Suppressor macrophage treated with lipopolysaccharide for 1 hour (primary cell): ENCODE measurements at regions not wholly inside any gene's neighbourhood (a gene's known extent, or its start where the extent isn't known, plus 50 kb on each side); places are given as distances from the start of the nearest gene placed in this dataset.

ENCODE experiments used
- DNase-seq, 3 donors: peaks; one replicate each; pipeline ENCODE4 v3.0.0-alpha.2; 2020 to 2022

DNA sequence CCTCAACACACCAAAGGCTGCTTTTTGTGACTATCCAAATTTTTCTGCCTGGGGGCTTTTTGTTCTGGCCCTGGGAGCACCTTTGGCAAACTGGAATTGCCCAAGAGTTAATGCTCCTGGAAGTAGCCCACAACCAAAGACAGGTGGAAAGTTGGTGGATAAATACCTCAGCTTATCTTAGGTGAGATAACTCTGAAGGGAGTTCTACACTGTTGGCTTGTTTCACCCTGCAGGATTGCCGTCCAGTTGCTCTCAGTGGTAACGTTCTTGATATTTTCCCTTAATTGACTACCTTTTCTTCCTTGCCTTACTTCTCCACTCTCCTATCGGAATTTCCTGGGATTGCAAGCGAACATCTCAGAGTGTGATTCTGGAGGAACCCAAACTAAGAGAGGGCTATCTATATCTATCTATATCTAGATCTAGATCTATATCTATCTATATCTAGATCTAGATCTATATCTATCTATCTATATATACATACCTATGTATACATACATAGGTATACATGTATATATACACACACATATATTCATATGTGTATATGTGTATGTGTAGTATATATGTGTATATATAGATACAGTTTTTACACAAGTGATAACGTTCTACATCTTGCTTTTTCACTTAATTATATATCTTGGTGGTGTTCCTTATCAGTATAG lies 82.6 kb upstream of the DHX15 start:
- DNase-seq: no peak

- DNase-seq: no peak
Measured at GRCh38 chr4:24668956-24669355, 84.6 kb upstream of the DHX15 start.

DNA sequence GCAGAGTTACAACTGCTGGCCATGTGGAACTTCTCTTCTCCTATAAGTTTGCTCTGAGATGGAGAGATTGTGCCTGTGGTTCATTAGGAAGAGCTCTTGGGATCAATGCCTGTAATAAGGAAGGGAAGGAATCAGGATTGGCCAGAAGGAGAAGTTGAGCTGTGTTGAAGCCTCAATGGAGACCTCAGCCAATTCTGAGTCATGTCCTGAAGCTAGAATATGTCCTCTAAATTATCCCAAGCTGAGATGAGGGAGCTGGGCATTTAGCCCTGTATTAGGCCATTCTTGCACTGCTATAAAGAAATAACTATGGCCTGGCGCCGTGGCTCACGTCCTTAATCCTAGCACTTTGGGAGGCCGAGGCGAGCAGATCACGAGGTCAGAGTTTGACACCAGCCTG lies 85.4 kb upstream of the DHX15 start:
- no peak for DNase-seq

GRCh38 chr4:24671849-24672248 lies 87.5 kb upstream of the DHX15 start:
- DNase-seq: peak; percentile 42 to 60 (median 60)

- no peak for DNase-seq
Measured at GRCh38 chr4:24672880-24673279, 88.5 kb upstream of the DHX15 start.

DNA sequence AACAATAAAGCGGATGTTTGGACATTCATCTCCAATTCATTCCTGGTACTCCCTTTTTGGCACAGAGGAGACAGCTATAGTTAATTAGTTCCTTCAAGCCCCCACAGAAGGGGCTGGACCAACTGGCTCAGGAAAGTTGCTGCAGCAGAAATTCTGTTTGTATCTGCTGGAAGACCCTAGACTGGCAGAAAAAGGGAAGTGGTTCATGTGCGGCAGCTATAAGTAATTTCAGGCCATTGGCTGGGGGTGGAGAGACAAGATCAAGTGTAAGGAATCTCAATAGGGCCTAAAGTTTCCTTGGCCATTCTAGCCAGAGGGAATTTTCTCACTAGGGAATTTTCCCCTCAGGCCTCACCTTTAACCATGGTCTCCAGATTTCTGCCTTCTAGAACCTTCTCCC lies 89.9 kb upstream of the DHX15 start:
- peak in 1 of 3 donors; percentile 14 for DNase-seq

DNA sequence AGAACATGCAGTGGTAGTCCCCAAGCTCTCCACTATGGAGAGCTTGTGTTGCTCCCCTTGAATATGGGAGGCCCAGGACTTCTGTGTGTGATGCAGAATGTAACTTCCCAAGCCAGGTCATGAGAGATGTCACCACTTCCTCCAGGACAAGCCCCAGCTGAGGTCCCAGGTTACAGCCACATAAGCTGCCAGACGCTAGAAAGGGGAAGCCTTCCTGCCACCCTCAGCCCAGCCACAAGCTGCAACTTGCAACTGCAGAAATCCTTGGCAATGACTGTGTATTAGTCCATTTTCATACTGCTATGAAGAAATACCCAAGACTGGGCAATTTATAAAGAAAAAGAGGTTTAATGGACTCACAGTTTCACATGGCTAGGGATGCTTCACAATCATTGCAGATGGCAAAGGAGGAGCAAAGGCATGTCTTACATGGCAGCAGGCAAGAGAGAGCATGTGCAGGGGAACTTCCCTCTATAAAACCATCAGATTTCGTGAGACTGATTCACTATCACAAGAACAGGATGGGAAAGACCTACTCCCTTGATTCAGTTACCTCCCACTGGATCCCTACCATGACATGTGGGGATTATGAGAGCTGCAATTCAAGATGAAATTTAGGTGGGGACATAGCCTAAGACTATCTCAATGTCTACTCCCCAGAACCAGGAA lies 91.5 kb upstream of the DHX15 start:
- peak; percentile 51 to 57 (median 56) for DNase-seq

GRCh38 chr4:24677909-24678308 lies 93.6 kb upstream of the DHX15 start:
- DNase-seq: no peak

DNA sequence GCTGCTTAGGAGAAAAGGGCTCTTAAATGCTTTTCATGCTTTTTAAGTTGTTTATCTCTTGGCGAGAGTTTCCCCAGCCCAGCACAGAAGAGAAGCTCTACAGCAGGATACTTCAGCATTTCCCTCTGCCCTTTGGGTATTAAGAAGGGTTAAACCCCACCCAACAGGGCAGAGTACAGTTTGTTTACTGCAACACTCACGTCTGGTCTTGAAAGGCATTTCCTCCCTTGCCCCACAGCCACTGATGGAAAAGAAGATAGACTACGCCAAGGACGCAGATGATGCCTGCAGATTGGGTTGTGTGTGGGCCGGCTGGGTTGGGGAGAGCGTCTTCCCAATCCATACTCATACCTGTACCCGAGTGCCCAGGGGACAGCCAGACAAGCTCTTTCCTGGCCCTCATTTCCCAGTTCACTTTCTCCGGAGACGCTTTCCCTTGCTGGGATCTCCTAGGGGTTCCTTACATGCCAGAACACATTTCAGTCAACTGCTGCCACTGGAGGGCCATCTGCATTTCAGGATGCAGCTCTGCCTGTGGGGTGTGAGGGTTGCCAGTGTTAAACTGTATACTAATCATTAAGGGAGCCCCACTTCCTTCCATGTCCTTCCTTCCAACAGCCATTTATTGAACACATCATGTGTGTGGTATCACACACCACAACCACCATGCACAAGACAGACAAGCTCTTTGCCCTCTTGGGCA lies 96.5 kb upstream of the DHX15 start:
- no peak for DNase-seq

GRCh38 chr4:24683116-24683515 lies 98.8 kb upstream of the DHX15 start:
- peak; percentile 8 to 36 (median 16) for DNase-seq

DNA sequence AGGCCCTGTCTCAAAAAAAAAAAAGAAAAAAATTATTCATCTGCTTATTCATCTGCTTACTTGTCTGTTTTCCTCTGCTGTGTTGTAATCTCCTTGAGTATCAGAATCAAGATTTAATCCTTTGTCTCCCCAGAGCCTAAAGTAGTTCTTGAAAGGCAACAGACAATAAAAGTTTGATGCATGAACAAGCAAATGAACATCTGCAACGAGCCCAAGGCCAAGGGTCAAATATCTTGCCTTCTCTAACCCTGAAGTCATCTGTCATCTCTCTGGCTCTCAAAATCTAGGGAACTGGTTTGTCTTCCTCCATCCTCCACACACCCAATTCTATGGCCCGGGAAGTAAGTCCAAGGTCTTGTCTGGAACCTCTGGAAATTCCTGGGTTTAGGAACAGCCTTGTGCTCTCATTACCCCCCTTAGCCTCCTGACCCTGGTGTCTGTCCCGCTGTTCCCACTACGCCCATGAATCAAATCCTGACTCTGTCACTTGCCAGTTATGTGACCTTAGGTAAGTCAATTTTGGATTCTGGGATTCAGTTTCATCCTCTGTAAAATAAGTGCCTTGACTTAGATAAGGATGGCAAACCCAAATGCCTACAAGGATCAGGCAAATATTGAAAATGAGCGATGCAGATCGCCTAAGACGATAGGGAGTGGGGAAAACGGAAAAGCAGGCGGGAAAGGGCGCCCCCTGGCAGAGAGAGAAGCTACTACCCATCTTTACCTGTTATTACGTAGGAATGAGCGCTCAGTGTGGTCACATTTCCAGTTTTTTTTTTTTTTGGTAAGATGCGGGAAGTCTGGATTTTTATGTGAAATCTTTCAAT lies 102.7 kb upstream of the DHX15 start:
- peak; percentile 32 to 41 (median 39) for DNase-seq

DNA sequence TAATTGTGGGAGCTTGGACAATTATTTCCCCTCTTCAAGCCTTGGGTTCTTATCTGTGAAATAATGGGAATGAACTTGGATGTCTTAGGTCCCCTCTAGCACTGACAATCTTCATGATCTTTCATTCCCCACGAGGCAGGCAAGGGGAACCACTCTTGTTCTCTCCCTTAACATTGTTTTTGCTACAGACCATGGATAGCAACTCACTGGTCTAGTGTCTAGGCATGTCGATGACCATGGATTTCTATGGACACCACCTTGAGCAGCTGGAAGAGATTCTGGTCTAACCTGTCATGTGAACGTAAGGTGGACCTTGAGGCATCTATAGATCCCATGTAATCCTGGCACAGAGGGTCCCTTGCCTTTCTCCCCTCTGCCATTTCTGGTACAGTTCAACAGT lies 104.1 kb upstream of the DHX15 start:
- no peak for DNase-seq

GRCh38 chr4:24689212-24689611 lies 104.9 kb upstream of the DHX15 start:
- DNase-seq: no peak

- DNase-seq: no peak
Measured at GRCh38 chr4:24690436-24690835, 104.9 kb upstream of the SOD3 start.

DNA sequence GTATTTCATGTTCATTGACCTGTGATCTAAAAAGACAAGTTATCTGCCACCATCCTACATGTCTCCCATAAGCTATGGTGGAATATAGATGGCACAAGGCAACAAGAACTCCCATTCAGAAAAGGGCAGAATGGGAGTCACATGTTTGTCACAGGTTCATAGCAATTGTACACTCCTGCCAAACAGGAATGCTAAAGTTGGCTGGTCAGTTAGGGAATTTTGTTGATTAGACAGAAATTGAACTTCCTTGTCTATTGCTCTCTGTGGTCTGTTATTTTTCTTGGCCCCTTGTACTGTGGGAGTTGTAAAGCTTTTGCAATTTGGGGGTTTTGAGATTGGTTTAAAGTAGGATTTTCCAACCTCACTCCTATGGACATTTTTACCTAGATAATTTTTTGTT lies 101.7 kb upstream of the SOD3 start:
- peak in 2 of 3 donors; percentile 10 to 31 for DNase-seq

GRCh38 chr4:24700118-24700517 lies 95.3 kb upstream of the SOD3 start:
- no peak for DNase-seq

DNA sequence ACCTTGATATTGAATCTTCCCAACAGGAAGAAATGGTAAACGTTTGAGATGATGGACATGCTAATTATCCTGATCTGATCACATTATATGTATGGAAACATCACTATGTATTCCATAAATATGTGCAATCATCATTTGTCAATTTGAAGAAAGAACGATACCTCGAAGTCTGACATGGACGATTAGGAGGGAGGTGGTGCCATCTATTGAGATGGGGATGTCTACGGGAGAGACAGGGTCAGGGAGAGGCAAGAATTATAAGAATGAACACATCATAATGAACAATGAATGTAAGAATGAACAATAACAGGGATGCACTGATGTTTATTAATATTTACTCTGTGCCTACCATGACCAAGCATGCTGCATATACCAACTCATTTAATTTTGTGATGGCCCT lies 93.7 kb upstream of the SOD3 start:
- DNase-seq: no peak

- no peak for DNase-seq
Measured at GRCh38 chr4:24702281-24702680, 93.1 kb upstream of the SOD3 start.

GRCh38 chr4:24703298-24703697 lies 92.1 kb upstream of the SOD3 start:
- no peak for DNase-seq

DNA sequence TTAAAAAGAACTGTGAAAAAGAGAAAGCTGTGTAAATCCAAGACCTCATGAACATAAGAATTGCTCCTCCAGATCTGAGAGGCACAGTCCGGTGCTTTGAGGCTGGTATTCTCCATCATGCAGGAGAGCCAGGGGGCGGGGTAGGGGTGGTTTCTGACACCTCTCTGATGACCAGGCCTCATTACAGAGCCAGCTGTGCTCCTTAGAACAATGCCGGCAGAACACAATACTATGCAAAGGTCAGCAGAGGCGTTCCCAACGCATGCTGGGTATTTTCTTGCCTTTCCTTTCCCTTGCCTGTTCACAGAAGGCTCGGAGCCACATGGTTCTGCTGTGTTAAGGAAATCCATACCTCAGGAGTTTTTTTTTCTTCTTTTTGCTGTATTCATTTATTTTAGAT lies 91.2 kb upstream of the SOD3 start:
- no peak for DNase-seq

- no peak for DNase-seq
Measured at GRCh38 chr4:24705016-24705753, 90.2 kb upstream of the SOD3 start.

GRCh38 chr4:24713604-24714003 lies 81.8 kb upstream of the SOD3 start:
- no peak for DNase-seq

DNA sequence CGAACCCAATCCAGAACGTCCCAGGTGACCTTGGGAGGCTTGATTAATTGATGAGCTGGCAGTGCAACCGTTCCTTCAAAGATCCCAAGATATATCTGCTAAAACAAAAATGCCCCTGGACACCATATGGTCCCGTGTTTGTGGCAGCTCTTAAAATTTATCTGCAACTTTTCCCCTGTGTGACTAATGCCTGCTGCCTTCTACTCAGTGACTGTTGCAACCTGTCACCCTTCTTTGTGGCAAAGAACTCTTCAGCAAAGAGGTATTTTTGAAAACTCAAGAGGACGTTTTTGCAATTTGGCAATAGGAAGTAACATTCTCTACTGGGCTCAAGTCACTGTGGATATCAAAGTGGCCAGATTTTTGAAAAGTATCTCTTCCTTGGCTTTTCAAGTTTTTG lies 75.8 kb upstream of the SOD3 start:
- no peak for DNase-seq
